GM18520 (cell line): ENCODE measurements at regions not wholly inside any gene's neighbourhood (a gene's known extent, or its start where the extent isn't known, plus 50 kb on each side); places are given as distances from the start of the nearest gene placed in this dataset.

Experiments
- ATAC-seq: cut with Tn5 transposase; IDR thresholded peaks from one replicate; pipeline ENCODE4 v1.9.1; 2021; ENCODE audit not compliant: unreplicated experiment

GRCh38 chr10:110355141-110355831 lies 50.6 kb upstream of the SMNDC1 start:
- peak; percentile 25 for ATAC-seq

- ATAC-seq: peak; percentile 3
Measured at GRCh38 chr10:110355922-110356627, 51.4 kb upstream of the SMNDC1 start.

- ATAC-seq: peak; percentile 73
Measured at GRCh38 chr10:110356628-110357245, 52.0 kb upstream of the SMNDC1 start.

DNA sequence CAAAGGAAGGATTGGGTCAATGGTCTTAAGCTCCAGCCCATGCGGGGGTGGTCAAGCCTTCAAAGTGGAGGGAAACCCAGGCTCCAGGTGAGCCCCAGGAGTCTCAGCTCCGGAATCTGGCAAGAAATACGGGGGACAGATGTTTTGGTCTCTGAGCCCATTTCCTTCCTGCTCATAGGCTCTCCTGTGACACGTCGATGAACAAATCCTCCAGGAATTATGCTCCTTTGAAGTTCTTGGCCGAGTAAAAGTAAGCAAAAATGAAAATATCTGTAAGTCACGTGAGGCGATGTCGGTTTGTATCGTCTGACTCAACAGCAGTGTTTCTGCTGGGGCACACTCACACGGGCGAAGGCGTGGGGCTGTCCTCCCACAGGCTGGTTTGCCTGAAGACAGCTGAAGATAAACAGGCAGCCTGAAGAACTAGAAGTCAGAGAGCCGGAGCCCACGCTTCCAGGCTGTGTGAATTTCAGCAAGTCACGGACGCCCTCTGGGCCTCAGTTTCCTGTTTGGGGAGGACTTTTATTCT lies 52.6 kb upstream of the SMNDC1 start:
- peak; percentile 19 for ATAC-seq

DNA sequence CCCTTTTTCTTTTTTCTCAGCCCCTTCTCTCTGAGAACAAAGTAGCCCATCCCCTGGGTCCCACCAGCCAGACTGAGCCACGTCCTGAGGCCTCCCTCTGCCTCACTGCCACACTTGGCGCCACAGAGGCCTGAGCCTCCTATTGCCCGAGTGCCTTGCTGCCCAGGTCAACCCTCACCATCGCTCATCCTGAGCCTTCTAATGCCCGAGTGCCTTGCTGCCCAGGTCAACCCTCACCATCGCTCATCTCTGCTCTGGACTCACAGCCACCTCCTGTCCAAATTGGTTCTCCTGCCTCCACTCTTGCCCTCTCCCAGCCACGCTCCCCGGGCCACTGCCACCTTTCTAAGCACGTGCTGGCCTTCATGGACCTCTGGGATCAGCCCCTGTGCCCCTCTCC lies 53.2 kb upstream of the SMNDC1 start:
- no peak for ATAC-seq

DNA sequence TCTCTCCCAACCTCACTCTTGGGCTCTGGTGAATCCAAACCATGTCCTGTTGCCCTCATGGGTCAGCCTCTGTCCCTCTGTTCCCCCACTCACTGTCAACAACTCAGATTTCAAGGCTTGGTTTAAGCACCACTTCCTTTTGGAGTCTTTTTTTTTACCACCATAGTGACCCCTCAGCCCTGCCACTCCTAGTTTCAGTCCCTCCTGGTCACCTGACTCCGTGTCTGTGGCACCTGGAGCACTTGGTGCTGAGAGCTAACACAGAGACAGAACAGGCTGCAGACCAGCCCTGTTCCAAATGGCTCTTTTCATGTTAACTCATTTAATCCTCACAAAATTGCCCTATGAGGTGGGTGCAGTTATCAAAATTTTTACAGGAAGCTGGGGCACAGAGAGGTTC lies 53.6 kb upstream of the SMNDC1 start:
- no peak for ATAC-seq

DNA sequence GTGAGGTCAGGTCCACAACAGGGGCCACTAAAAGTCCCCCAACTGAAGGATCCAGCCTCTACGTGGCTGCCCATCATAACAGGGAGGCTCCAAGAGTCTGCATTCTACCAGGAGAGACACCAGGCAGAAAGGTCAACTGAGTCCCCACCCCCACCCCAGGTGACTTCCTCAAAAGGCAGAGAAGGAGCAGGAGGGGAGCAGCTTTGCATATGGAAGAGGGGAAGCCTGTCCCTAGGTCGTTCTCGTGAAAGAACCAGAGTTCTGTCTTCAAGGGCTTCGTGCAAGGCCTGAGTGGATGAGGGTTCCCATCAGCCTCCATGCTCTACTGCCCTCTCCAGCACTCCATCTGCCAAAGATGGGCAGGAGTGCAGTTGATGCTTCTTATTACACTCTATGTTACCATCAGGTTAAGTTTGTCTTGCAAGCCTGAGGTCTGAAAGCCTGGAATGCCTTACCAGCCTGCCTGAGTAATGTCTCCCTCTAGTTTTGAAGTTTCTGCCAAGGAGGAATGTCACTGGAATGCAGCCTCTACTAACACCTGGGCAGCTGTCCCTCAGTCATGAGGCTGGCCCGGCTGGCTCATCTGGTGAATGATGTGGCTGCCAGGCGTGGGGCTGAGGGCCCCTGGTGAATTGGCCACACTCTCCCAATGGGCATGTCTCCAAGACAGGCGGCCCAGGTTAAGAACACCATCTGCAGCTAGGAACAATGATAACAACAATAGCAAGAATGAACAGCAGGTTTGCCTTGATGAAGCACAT lies 54.3 kb upstream of the SMNDC1 start:
- no peak for ATAC-seq

DNA sequence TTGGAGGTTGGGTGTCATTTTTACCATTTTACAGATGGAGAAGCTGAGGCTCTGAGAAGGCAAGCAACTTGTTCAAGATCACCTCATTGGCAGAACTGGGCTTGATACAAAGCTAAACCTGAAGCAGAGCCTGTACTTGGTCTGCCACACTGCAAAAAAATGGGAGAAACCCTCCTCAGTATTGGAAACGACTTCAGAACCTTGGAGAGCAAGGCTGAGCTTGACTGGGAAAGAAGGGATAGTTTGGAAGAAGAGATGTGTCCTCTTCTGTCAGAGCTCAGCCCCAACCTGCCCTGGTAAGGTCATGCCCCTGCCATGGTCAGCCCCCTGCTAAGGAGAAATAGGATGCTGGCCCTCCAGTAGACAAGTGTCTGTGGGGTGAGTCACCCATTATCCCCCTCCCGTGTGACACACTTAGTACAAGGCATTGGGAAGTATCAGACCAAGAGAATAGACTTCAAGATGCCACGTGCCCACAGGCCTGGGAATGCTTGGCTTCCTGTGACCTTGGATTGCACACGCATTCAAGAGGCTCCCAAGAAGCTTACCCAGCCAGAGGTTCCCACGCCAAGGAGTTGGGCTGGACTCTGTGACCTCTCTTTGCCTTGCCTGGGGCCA lies 56.2 kb upstream of the SMNDC1 start:
- ATAC-seq: no peak

- ATAC-seq: no peak
Measured at GRCh38 chr10:110361800-110362456, 57.2 kb upstream of the SMNDC1 start.

- no peak for ATAC-seq
Measured at GRCh38 chr10:110363572-110364411, 59.1 kb upstream of the SMNDC1 start.

GRCh38 chr10:110364531-110364937 lies 59.8 kb upstream of the SMNDC1 start:
- ATAC-seq: no peak

GRCh38 chr10:110365356-110366143 lies 60.8 kb upstream of the SMNDC1 start:
- no peak for ATAC-seq

DNA sequence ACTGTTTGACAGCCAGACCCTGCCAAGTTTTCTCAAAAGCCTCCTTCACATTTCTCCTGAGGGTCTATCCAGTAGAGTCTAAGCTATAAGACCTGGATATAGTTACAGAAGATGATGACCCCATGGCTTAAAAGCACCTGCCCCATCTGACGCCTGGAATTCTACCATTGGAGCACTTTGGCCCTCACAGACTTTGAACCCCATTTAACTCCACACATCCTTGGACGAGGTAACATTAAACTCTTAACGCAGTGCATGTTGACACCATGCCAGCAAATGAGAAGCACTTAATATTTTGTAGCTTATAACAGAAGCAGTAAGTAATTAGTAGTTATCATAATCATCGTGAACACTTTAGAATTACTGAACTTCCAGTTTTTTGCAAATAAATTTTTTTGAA lies 61.9 kb upstream of the SMNDC1 start:
- no peak for ATAC-seq

DNA sequence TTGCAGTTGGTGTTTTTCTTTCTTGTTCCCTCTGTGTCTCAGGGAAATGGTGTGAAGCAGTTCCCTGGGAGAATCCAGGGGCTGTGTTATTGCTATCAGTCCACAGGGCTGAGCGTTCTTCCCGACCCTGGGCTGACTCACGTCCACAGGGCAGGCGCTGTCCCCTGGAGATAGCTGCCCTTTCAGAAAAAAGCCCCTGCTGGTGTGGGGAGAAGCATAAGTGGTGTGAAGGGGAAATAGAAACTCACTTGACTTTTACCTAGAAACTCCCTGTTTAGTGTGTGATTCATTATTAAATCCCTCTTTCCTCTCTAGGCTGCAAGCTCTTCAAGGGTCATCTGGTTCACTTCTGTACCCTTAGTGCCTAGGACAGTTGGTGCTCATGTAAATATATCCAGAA lies 63.3 kb upstream of the SMNDC1 start:
- ATAC-seq: peak; percentile 51

- ATAC-seq: no peak
Measured at GRCh38 chr10:110368556-110368955, 63.8 kb upstream of the SMNDC1 start.

DNA sequence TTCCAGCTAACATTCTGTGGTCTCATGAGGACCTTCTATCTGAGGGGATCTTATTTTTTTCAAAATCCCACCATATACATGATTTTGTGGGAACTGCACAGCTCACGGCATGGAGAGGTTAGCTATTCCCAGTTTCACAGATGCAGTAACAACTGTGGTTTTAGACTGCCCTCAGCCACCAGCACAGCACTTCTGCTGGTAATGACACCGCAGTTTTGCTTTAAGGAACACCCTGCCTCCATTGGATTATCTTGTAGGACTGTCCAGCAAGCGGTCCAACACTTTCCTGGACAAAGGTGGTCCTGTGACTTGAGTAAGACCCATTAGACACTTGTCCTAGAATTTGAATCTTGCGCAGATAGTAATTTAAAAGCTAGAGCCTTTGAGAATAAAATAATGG lies 65.3 kb upstream of the SMNDC1 start:
- no peak for ATAC-seq

DNA sequence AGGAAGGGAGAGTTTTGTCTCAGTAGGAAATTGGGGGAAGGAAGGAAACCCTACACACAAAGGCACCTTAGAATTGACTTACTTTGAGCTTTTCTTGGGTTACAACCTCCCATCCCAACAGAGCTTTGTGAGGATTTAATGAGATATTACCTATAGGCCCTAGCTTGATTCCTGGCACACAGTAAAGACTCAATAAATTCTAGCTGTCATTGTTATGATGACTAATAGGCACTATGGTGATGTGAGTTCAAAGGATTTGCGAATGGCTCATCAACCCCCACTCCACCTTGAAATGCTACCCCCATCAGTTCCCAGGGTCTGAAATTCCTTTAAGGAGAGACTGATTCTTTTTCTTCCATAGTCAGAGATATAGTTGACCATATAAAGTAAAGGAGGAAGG lies 67.9 kb upstream of the SMNDC1 start:
- no peak for ATAC-seq

- no peak for ATAC-seq
Measured at GRCh38 chr10:110373059-110373458, 68.3 kb upstream of the SMNDC1 start.
